HTR-8/SVneo (cell line): ENCODE measurements at regions not wholly inside any gene's neighbourhood (a gene's known extent, or its start where the extent isn't known, plus 50 kb on each side); places are given as distances from the start of the nearest gene placed in this dataset.
A peak's percentile ranks its signal among the peaks of the same experiment; 100 is the strongest.
"Not testable (repeated sequence)": the region's sequence is repeated elsewhere in the genome, so short reads cannot be mapped to it uniquely, and the experiment has no call there.

Experiments used
- DNase-seq: peaks from one replicate; pipeline ENCODE4 v3.0.0; 2011; ENCODE audit warnings: low spot score, mixed read lengths; ENCODE audit not compliant: insufficient read length
- FAIRE-seq: peaks from 2 replicates; lab custom pipeline; 2011; peaks lifted over from hg19 to GRCh38; lab: Jason Lieb, UNC

DNA sequence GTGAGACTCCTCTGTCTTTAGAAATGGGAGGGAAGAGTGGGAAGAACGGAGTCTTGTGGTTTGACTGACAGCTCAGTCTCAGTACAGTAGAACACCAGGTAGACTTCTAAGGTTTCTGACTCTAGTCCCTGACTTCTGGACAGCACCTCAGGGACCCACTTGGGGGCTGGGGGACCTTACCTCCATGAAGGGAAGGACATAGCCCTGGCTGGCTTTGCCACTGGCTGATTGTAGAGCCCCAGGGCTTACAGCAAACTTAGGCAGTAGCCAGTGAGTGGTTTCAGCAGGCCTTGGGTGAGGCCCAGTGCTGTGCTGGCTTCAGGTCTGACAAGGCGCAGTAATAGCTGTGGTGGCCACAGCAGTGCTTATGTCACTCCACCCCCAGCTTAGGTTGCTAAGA, 290.0 kb upstream of the PRR16 start:
- DNase-seq: no peak
- FAIRE-seq: no peak

DNA sequence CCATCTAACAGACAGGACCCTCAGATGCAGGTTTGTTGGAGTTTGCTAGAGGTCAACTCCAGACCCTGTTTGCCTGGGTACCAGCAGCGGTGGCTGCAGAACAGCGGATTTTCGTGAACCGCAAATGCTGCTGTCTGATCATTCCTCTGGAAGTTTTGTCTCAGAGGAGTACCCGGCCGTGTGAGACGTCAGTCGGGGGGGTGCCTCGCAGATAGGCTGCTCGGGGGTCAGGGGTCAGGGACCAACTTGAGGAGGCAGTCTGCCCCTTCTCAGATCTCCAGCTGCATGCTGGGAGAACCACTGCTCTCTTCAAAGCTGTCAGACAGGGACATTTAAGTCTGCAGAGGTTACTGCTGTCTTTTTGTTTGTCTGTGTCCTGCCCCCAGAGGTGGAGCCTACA, 282.9 kb upstream of the PRR16 start:
- DNase-seq, FAIRE-seq: not testable (repeated sequence)

DNA sequence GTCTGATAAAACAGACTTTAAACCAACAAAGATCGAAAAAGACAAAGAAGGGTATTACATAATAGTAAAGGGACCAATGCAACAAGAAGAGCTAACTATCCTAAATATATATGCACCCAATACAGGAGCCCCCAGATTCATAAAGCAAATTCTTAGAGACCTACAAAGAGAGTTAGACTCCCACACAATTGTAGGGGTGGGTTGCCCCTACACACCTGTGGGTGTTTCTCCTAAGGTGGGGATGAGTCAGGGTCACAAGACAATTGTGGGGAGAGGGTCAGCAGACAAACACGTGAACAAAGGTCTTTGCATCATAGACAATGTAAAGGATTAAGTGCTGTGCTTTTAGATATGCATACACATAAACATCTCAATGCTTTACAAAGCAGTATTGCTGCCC, 269.4 kb upstream of the PRR16 start:
- FAIRE-seq, DNase-seq: not testable (repeated sequence)

DNA sequence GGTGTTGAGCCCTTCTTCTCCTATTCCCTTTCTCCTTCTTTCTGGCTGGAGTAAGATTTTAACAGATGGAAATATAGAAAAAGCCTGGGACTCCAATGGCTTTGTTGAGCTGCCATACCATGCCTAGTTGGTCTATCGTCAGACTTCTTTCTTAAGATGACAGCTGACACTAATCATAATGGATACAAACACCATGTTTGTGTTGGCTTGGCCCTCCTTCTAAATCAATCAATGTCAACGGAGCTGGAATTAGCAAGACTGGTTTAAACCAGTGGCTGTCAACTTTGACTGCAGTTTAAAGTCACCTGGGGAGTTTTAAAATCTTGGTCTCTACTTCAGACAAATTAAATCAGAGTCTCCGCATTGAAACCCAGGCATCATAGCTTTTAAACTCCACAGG, 264.5 kb upstream of the PRR16 start:
- FAIRE-seq: no peak
- no peak for DNase-seq

DNA sequence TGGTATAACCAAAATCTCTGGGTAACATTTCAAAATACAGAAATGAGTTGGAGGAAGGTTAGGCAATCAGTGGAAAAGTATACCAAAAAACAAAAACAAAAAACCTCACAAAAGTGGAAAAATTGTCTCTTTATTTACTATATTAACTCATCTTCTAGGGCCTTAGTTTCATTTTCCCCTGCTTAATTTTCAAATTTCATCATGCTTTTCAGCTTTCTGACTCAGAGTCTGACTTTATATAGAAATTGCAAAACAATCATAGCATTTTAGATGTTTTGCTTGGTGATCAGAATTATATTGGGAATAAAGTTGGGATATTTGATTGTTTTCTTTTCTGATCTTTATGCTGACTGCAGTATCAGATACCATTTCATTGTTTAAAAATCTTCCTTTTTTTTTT, 257.0 kb upstream of the PRR16 start:
- no peak for DNase-seq
- FAIRE-seq: no peak

- FAIRE-seq (no peak), DNase-seq (no peak)
Measured at GRCh38 chr5:120217001-120217400, 247.1 kb upstream of the PRR16 start.

DNA sequence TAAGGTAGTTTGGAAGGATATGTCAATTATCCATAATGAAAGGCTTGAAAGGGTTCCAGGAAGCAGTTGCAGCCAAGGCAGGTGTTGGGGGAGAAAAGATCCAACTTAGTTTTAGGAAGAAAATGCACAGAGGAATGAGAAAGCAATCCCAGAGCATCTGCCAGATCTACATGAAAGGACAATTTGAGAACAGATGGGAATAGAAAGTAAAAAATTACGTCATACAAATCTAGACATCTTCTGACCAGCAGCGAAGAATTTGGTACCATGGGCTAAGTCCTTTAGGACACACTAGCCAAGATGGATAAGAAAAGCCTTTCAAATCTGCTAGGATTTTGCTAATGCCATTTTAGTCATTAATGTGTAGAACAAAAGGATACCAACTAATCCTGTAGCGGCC, 244.1 kb upstream of the PRR16 start:
- FAIRE-seq (no peak), DNase-seq (no peak)

- DNase-seq: no peak
Measured at GRCh38 chr5:120225524-120225923, 238.6 kb upstream of the PRR16 start.

DNA sequence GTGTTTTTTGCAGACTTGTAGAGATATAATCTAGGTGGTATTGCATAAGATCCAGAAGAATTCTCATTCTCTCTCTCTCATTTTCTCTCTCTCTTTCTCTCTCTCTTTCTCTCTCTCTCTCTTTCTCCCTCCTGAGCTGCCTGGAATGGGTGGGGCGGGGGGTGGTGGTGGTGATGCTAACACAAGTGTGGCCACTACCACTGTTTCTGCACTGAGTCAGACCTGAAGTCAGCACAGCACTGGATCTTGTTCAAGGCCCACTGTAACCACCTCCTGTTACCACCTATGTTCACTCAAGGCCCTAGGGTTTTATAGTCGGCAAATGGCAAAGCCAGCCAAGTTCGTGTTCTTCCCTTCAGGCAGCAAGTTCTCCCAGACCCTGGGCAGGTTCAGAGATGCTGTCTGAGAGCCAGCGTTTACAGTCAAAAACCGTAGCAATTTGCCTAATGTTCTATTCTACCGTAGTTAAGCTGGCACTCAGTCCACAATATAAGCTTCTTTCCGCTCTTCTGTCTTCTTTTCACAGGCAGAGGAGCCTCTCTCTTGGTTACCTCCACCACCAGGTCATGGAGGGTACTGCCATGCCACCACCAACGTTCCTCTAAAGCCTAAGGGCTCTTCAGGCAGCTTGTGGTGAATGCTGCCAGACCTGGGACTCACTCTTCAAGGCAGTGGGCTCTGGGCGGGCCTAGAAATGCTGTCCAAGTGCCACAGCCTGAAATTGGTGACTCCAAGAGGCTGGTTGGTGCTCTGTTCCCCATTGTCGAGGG, 235.7 kb upstream of the PRR16 start:
- DNase-seq: no peak
- FAIRE-seq: no peak

More at GRCh38 chr5:120225524-120225923, 238.6 kb upstream of the PRR16 start:
- no peak for FAIRE-seq

DNA sequence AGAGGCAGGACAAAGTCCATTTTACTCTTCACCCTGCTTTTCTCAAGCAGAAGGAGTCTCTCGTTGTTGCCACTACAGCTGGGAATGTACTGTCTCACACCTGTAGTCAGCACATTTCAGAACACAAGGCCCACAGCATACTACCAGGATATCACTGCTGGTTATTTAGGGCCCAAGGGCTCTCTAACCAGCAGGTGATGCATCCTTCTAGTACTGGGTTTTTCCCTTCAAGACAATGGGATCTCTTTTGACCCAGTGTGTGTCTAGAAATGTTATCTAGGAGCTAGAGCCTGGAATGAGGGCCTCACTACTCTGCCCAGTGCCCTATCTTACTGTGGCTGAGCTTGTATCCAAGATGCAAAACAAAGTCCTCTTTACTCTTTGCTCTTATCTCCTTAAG, 235.1 kb upstream of the PRR16 start:
- FAIRE-seq: no peak
- no peak for DNase-seq

DNA sequence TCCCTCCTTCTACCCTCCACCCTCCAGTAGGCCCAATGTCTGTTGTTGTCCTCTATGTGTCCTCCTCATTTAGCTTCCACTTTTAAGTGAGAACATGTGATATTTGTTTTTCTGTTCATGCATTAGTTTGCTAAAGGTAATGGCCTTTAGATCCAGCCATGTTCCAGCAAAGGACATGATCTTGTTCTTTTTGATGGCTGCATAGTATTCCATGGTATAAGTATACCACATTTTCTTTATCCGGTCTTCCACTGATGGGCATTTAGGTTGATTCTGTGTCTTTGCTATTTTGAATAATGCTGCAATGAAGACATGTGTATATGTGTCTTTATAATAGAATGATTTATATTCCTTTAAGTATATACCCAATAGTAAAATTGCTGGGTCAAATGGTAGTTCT, 232.5 kb upstream of the PRR16 start:
- no peak for FAIRE-seq

GRCh38 chr5:120236360-120236759, 227.7 kb upstream of the PRR16 start:
- DNase-seq (no peak), FAIRE-seq (no peak)

More for the DNA sequence above, 232.5 kb upstream of the PRR16 start:
- no peak for DNase-seq

- DNase-seq (no peak), FAIRE-seq (no peak)
Measured at GRCh38 chr5:120239086-120239485, 225.0 kb upstream of the PRR16 start.

GRCh38 chr5:120240706-120241105, 223.4 kb upstream of the PRR16 start:
- FAIRE-seq: no peak

DNA sequence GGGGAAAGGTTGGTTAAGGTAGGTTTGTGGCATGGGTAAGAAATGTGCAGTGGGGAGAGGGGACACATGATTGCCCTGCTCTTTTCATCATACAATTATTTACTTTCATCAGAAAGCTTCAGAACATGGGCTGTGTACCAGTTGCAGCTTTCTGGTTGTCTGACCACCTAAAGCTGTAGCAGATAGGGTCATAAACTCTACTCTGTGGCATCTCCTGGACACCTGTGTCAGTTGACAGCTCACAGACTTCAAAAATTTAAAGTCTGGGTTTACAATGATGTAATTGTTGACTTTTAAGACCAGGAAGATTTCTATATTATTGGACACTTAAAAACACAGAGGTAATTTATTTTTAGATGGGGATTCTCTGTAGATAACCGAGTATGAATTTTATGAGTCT, 222.7 kb upstream of the PRR16 start:
- FAIRE-seq: no peak
- no peak for DNase-seq

More at GRCh38 chr5:120240706-120241105, 223.4 kb upstream of the PRR16 start:
- peak; percentile 12 for DNase-seq

DNA sequence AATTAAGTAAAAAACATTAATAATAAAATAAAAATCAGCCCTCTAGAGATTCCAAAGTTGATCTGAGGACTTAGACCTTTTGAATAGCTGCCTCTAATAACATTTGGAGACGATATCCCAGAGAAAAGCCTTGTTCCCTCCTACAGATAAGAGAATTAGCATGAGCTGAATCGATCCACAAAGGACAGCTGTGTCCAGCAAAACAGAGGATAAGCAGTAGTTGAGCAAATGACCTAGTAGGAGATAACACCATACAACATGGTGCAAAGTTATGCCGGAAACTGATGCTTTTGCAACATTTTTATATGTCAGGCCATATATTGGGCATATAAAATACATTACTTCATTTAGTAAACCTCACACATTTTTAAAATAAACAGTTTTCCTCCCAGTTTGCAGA, 212.2 kb upstream of the PRR16 start:
- no peak for FAIRE-seq
- no peak for DNase-seq

DNA sequence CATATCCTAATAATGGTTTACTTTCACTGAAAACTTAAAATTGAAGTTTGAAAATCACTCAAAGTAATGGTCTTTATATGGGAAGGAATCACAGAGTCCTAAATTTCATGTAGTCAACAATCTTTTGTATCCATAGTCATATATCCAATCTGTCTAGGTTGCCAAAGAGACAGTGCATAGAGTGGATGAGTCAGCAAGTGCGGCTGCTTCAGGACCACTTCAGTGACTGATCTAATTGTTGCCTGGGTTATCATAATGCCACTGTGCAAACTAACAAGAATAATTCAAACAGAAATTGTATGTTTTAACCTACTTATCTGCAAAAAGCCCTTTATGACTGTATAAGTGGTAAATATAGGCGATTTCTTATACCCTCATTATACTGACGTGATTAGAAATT, 211.3 kb upstream of the PRR16 start:
- FAIRE-seq (peak; percentile 4), DNase-seq (no peak)

GRCh38 chr5:120254385-120254784, 209.7 kb upstream of the PRR16 start:
- DNase-seq: no peak
- no peak for FAIRE-seq

DNA sequence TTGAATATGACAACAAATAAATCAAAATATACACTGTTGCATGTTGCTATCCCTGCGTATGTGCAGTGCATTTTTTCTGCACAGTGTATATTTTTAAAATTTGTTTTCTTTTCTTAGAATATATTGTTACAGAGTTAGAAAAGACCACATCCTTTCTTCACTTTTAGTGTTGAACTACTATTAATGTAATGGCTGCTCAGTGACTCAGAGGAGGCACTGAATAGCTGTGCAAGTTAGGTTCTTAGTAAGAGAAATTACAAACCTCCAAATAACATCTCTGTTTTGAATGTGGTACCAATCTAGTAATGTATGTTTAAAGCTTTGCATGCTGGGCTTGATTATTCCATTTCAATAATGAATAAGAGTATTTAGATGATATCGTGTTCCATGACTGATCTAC, 208.9 kb upstream of the PRR16 start:
- FAIRE-seq (no peak), DNase-seq (no peak)

GRCh38 chr5:120256376-120256775, 207.7 kb upstream of the PRR16 start:
- DNase-seq (no peak), FAIRE-seq (no peak)

DNA sequence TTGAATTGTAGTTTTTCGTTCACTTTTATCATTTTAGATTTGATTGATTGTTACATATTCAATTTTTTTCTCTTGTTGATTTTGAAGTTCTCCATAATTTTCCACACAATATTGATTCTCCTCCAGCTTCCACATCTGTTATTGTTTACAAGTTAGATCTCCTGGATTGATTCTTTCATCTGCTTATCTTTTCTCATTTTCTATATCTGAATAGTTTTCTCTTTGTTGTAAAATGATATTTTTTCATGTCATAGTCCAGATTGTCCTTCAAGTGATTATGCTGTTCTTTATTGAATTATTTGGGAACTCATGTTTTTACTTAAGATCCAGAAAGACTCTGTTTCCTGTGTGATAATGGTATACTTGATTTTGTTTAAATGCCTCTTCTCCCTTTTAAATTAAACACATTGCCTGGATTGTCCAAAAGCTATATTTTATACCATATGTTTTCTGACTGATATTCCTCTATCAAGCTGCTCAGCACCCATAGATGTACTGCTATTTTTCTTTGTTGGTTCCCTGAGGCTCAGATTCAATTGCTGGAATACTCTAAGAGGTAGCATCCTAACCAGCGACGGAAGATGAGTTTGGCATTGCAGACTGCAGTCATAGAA, 206.6 kb upstream of the PRR16 start:
- DNase-seq (no peak), FAIRE-seq (no peak)

- DNase-seq: no peak
- FAIRE-seq: no peak
Measured at GRCh38 chr5:120258123-120258522, 206.0 kb upstream of the PRR16 start.
